Liver (tissue), 8 donors: ENCODE measurements at regions not wholly inside any gene's neighbourhood (a gene's known extent, or its start where the extent isn't known, plus 50 kb on each side); places are given as distances from the start of the nearest gene placed in this dataset.

Source experiments
- DNase-seq: peaks from one replicate; pipeline ENCODE4 v3.0.0-alpha.2; 2017; ENCODE audit warnings: low spot score
- H3K27ac ChIP-seq, 2 donors: one replicate each; pipeline ENCODE4 v1.7.0; 2013; ENCODE audit warnings: inconsistent platforms in 2 of 2, low read length in 2 of 2, control low read depth in 1 of 2, low read depth in 1 of 2, mild to moderate bottlenecking in 1 of 2
- H3K27me3 ChIP-seq, 4 donors: one replicate each; pipeline versions ENCODE4 v1.6.1 to v1.7.0; 2013; ENCODE audit warnings: low read length in 3 of 4, inconsistent platforms in 1 of 4, mild to moderate bottlenecking in 1 of 4, moderate library complexity in 1 of 4; ENCODE audit not compliant: control insufficient read depth in 4 of 4, insufficient read depth in 4 of 4
- H3K36me3 ChIP-seq, 4 donors: one replicate each; pipeline versions ENCODE4 v1.6.1 to v1.7.0; 2013; ENCODE audit warnings: low read length in 3 of 4, mild to moderate bottlenecking in 3 of 4, low read depth in 1 of 4, moderate library complexity in 1 of 4; ENCODE audit not compliant: control insufficient read depth in 4 of 4, insufficient read depth in 3 of 4
- H3K4me1 ChIP-seq, 4 donors: one replicate each; pipeline versions ENCODE4 v1.6.1 to v1.7.0; 2013; ENCODE audit warnings: low read length in 3 of 4, mild to moderate bottlenecking in 3 of 4, moderate library complexity in 1 of 4; ENCODE audit not compliant: control insufficient read depth in 4 of 4, insufficient read depth in 4 of 4
- H3K4me3 ChIP-seq, 3 donors: one replicate each; pipeline versions ENCODE4 v1.6.1 to v1.7.0; 2013; ENCODE audit warnings: low read length in 3 of 3, control low read depth in 1 of 3, low read depth in 1 of 3, mild to moderate bottlenecking in 1 of 3
- H3K9ac ChIP-seq, 2 donors: one replicate each; pipeline ENCODE4 v1.7.0; 2013; ENCODE audit warnings: low read length in 2 of 2, mild to moderate bottlenecking in 2 of 2, moderate library complexity in 2 of 2, control low read depth in 1 of 2, low read depth in 1 of 2
- H3K9me3 ChIP-seq, 4 donors: one replicate each; pipeline versions ENCODE4 v1.6.1 to v1.7.0; 2013; ENCODE audit warnings: low read length in 3 of 4; ENCODE audit not compliant: control insufficient read depth in 4 of 4
- EGR1 ChIP-seq, 2 donors: IDR thresholded peaks; 2 replicates each; pipeline ENCODE4 v1.6.1; 2016 to 2018; ENCODE audit warnings: antibody characterized with exemption in 2 of 2, low read depth in 2 of 2
- FOXA1 ChIP-seq: IDR thresholded peaks from 2 replicates; pipeline ENCODE4 v1.6.1; 2016; ENCODE audit warnings: antibody characterized with exemption
- FOXA2 ChIP-seq: IDR thresholded peaks from 2 replicates; pipeline ENCODE4 v1.6.1; 2016; ENCODE audit warnings: antibody characterized with exemption
- GABPA ChIP-seq, 2 donors: IDR thresholded peaks in 1 of 2; conservative IDR thresholded peaks in 1 of 2; 2 replicates each; pipeline ENCODE4 v1.6.1; 2016; ENCODE audit warnings: antibody characterized with exemption in 2 of 2, mild to moderate bottlenecking in 1 of 2, moderate library complexity in 1 of 2
- HNF4A ChIP-seq, 2 donors: conservative IDR thresholded peaks; 2 replicates each; pipeline ENCODE4 v1.6.1; 2016; ENCODE audit warnings: antibody characterized with exemption in 2 of 2, mild to moderate bottlenecking in 2 of 2
- HNF4G ChIP-seq: IDR thresholded peaks from 2 replicates; pipeline ENCODE4 v1.6.1; 2016; ENCODE audit warnings: antibody characterized with exemption
- JUND ChIP-seq, 2 donors: IDR thresholded peaks; 2 replicates each; pipeline ENCODE4 v1.6.1; 2016; ENCODE audit warnings: antibody characterized with exemption in 2 of 2
- MAX ChIP-seq: IDR thresholded peaks from 2 replicates; pipeline ENCODE4 v1.6.1; 2016; ENCODE audit warnings: antibody characterized with exemption
- NR2F2 ChIP-seq: IDR thresholded peaks from 2 replicates; pipeline ENCODE4 v1.6.1; 2016; ENCODE audit warnings: antibody characterized with exemption
- RAD21 ChIP-seq, 2 donors: IDR thresholded peaks; 2 replicates each; pipeline ENCODE4 v1.6.1; 2016; ENCODE audit warnings: antibody characterized with exemption in 2 of 2, mild to moderate bottlenecking in 2 of 2
- RXRA ChIP-seq, 2 donors: IDR thresholded peaks; 2 replicates each; pipeline ENCODE4 v1.6.1; 2017 to 2018; ENCODE audit warnings: antibody characterized with exemption in 2 of 2, mild to moderate bottlenecking in 1 of 2
- SP1 ChIP-seq: IDR thresholded peaks from 2 replicates; pipeline ENCODE4 v1.6.1; 2018; ENCODE audit warnings: antibody characterized with exemption, mild to moderate bottlenecking
- TAF1 ChIP-seq: conservative IDR thresholded peaks from 2 replicates; pipeline ENCODE4 v1.6.1; 2016; ENCODE audit warnings: antibody characterized with exemption, mild to moderate bottlenecking
- YY1 ChIP-seq: IDR thresholded peaks from 2 replicates; pipeline ENCODE4 v1.6.1; 2016; ENCODE audit warnings: antibody characterized with exemption, mild to moderate bottlenecking
- ZBTB33 ChIP-seq: IDR thresholded peaks from 2 replicates; pipeline ENCODE4 v1.6.1; 2016; ENCODE audit warnings: antibody characterized with exemption
- WGBS: extraction: QIAGEN DNeasy Blood & Tissue Kit; methylation state at CpG from one replicate; pipeline ENCODE4 v1.1.7; 2013; 5-methylcytosine and 5-hydroxymethylcytosine counted together
- TF ChIP-seq, protein P1 (sequence below): fragments of 150-350 bp; IDR thresholded peaks from 2 replicates; pipeline ENCODE4 v1.5.1; 2017; ENCODE audit warnings: improper control_type of control experiment, low read depth, low read length; ENCODE audit not compliant: missing input control
- TF ChIP-seq, protein P2 (sequence below): IDR thresholded peaks from 2 replicates; pipeline ENCODE4 v1.6.1; 2016; ENCODE audit warnings: antibody characterized with exemption, mild to moderate bottlenecking
- TF ChIP-seq, protein P3 (sequence below): IDR thresholded peaks from 2 replicates; pipeline ENCODE4 v1.6.1; 2016; ENCODE audit warnings: antibody characterized with exemption
- donor health status: healthy.
- donor health status: healthy.
- donor health status: healthy.
- donor health status: healthy.
- donor health status: healthy.

GRCh38 chr10:56470701-56471100 lies 109.6 kb upstream of the ZWINT start:
- no peak for DNase-seq
- 86% methylated on average over 1 of the region's 1 CpG for WGBS
- Histone ChIP-seq H3K27ac (no peak overlapping the region), H3K4me3 (no peak overlapping the region), H3K9me3 (no peaks in the 10 kb centered on the region), H3K9ac (no peak overlapping the region), H3K27me3 (no peaks in the 10 kb centered on the region), H3K36me3 (no peaks in the 10 kb centered on the region), H3K4me1 (no peaks in the 10 kb centered on the region)
- no peak for TF ChIP-seq TAF1
- no peak for TF ChIP-seq YY1
- no peak for TF ChIP-seq HNF4G
- no peak for TF ChIP-seq FOXA1
- no peak for TF ChIP-seq EGR1 (IDR thresholded peaks at IDR 0.05; ENCODE audit: low read depth in 2 of 2)
- no peak for TF ChIP-seq ZBTB33
- TF ChIP-seq MAX: no peak
- TF ChIP-seq RAD21 (IDR thresholded peaks at IDR 0.05): no peak
- no peak for TF ChIP-seq FOXA2
- TF ChIP-seq, protein P1, sequence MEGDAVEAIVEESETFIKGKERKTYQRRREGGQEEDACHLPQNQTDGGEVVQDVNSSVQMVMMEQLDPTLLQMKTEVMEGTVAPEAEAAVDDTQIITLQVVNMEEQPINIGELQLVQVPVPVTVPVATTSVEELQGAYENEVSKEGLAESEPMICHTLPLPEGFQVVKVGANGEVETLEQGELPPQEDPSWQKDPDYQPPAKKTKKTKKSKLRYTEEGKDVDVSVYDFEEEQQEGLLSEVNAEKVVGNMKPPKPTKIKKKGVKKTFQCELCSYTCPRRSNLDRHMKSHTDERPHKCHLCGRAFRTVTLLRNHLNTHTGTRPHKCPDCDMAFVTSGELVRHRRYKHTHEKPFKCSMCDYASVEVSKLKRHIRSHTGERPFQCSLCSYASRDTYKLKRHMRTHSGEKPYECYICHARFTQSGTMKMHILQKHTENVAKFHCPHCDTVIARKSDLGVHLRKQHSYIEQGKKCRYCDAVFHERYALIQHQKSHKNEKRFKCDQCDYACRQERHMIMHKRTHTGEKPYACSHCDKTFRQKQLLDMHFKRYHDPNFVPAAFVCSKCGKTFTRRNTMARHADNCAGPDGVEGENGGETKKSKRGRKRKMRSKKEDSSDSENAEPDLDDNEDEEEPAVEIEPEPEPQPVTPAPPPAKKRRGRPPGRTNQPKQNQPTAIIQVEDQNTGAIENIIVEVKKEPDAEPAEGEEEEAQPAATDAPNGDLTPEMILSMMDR: no peak
- TF ChIP-seq RXRA (IDR thresholded peaks at IDR 0.05): no peak
- TF ChIP-seq, protein P2, sequence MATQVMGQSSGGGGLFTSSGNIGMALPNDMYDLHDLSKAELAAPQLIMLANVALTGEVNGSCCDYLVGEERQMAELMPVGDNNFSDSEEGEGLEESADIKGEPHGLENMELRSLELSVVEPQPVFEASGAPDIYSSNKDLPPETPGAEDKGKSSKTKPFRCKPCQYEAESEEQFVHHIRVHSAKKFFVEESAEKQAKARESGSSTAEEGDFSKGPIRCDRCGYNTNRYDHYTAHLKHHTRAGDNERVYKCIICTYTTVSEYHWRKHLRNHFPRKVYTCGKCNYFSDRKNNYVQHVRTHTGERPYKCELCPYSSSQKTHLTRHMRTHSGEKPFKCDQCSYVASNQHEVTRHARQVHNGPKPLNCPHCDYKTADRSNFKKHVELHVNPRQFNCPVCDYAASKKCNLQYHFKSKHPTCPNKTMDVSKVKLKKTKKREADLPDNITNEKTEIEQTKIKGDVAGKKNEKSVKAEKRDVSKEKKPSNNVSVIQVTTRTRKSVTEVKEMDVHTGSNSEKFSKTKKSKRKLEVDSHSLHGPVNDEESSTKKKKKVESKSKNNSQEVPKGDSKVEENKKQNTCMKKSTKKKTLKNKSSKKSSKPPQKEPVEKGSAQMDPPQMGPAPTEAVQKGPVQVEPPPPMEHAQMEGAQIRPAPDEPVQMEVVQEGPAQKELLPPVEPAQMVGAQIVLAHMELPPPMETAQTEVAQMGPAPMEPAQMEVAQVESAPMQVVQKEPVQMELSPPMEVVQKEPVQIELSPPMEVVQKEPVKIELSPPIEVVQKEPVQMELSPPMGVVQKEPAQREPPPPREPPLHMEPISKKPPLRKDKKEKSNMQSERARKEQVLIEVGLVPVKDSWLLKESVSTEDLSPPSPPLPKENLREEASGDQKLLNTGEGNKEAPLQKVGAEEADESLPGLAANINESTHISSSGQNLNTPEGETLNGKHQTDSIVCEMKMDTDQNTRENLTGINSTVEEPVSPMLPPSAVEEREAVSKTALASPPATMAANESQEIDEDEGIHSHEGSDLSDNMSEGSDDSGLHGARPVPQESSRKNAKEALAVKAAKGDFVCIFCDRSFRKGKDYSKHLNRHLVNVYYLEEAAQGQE: no peak
- no peak for TF ChIP-seq SP1
- TF ChIP-seq GABPA (IDR thresholded peaks at IDR 0.05 in 1 of 2, conservative IDR thresholded peaks at IDR 0.05 in 1 of 2): no peak
- no peak for TF ChIP-seq JUND (IDR thresholded peaks at IDR 0.05)
- TF ChIP-seq, protein P3, sequence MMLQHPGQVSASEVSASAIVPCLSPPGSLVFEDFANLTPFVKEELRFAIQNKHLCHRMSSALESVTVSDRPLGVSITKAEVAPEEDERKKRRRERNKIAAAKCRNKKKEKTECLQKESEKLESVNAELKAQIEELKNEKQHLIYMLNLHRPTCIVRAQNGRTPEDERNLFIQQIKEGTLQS: no peak
- no peak for TF ChIP-seq HNF4A (conservative IDR thresholded peaks at IDR 0.05)
- no peak for TF ChIP-seq NR2F2

- DNase-seq: no peak
- Histone ChIP-seq H3K27ac (no peak overlapping the region), H3K9me3 (no peaks in the 10 kb centered on the region), H3K9ac (no peak overlapping the region), H3K36me3 (no peaks in the 10 kb centered on the region), H3K4me3 (no peak overlapping the region), H3K4me1 (no peaks in the 10 kb centered on the region), H3K27me3 (no peaks in the 10 kb centered on the region)
- TF ChIP-seq, protein P1: no peak
- TF ChIP-seq NR2F2: no peak
- TF ChIP-seq, protein P3: no peak
- TF ChIP-seq RXRA (IDR thresholded peaks at IDR 0.05): no peak
- no peak for TF ChIP-seq YY1
These were observed 108.4 kb upstream of the ZWINT start for GRCh38 chr10:56469482-56469881.
